BJ (cell line): ENCODE measurements at regions not wholly inside any gene's neighbourhood (a gene's known extent, or its start where the extent isn't known, plus 50 kb on each side); places are given as distances from the start of the nearest gene placed in this dataset.

Experiments used
- CTCF ChIA-PET: fragments of 350-600 bp; formaldehyde crosslinking; extraction: SDS; loops from one replicate; lab custom pipeline; 2021; ENCODE audit warnings: antibody characterized with exemption, inconsistent platforms; lab: Yijun Ruan, JAX
- POLR2A ChIA-PET: fragments of 300-600 bp; sonication (Branson Sonifier 250); formaldehyde crosslinking; extraction: SDS; loops from one replicate; lab custom pipeline; 2021; ENCODE audit warnings: antibody characterized with exemption; lab: Charles Lee
- DNase-seq: peaks from one replicate; pipeline ENCODE4 v3.0.0-alpha.2; 2011; ENCODE audit warnings: low read depth
- H3K27me3 ChIP-seq: 2 replicates; pipeline ENCODE4 v1.6.0; 2011; ENCODE audit warnings: low read length; ENCODE audit not compliant: control insufficient read depth, insufficient read depth
- H3K36me3 ChIP-seq: 2 replicates; pipeline ENCODE4 v1.5.1; 2011; ENCODE audit warnings: low read length; ENCODE audit not compliant: control insufficient read depth, insufficient read depth
- H3K4me3 ChIP-seq: 2 replicates; pipeline ENCODE4 v1.5.1; 2011; ENCODE audit warnings: low read depth, mild to moderate bottlenecking, control low read depth, low read length
- TF ChIP-seq, protein P1 (sequence below): IDR thresholded peaks from 2 replicates; pipeline ENCODE4 v1.5.1; 2011; ENCODE audit warnings: low read depth, mild to moderate bottlenecking, control low read depth, inconsistent platforms, low read length, moderate library complexity; ENCODE audit not compliant: insufficient read depth

DNA sequence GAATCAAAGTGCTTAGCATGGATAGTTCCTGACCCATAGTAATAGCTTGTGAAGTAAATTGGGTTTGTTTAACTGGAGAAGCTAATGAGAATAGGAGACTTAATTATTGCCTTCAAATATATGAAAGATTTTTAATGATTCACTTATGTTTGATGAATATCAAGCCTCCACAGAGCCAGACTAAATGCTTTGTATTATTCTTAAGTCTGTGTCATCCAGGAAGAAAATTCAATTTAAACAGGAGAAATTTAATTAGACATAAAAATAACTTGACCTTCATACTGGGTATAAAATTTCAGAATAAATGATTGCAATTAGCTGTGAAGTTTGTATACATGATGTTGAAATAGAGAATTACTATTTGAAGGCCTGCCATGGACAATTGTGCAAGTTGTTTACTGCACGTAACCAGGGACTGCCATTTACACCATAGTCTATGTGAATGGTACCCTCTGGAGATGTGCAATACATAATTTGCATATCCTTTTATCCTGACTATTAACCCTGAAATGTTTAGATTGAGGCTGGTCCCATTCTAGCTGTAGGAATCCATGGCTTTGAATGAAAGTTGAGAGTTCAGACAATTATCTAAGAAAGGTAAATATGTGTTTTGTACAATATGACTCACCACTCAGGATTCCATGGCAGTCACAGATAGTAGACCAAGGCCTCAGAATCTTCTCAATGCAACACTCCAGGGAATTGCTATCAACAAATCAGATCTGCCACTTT lies 133.5 kb upstream of the IL12B start:
- POLR2A ChIA-PET: no interaction called here
- TF ChIP-seq, protein P1, sequence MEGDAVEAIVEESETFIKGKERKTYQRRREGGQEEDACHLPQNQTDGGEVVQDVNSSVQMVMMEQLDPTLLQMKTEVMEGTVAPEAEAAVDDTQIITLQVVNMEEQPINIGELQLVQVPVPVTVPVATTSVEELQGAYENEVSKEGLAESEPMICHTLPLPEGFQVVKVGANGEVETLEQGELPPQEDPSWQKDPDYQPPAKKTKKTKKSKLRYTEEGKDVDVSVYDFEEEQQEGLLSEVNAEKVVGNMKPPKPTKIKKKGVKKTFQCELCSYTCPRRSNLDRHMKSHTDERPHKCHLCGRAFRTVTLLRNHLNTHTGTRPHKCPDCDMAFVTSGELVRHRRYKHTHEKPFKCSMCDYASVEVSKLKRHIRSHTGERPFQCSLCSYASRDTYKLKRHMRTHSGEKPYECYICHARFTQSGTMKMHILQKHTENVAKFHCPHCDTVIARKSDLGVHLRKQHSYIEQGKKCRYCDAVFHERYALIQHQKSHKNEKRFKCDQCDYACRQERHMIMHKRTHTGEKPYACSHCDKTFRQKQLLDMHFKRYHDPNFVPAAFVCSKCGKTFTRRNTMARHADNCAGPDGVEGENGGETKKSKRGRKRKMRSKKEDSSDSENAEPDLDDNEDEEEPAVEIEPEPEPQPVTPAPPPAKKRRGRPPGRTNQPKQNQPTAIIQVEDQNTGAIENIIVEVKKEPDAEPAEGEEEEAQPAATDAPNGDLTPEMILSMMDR: no peak
- Histone ChIP-seq H3K27me3 (no peaks in the 10 kb centered on the region), H3K36me3 (no peaks in the 10 kb centered on the region), H3K4me3 (no peak overlapping the region)
- peak; percentile 19 for DNase-seq
- CTCF ChIA-PET: interaction anchor here (1.3 kb wide), 1 partner anchor 19 kb away, joined by 4 read pairs; no protein-coding TSS in a partner anchor

DNA sequence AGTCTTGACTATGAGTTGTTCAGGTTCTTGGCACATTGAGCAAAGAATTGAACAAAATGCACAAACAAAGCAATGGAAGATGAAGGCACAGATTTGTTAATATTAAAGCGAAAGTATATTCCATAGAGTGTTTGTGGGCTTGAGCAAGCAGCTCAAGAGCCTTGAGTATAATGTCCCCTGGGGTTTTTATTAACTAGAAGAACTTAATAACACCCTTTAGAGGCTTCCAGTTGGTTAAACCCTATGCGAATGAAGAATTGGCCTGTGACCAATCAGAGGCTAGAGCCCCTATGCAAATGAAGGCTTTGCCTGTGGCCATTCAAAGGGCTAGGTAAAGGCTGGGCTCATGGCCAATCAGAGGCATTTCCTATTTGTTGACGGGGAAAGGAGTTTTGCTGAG lies 135.3 kb upstream of the IL12B start:
- Histone ChIP-seq H3K36me3 (no peaks in the 10 kb centered on the region), H3K4me3 (no peak overlapping the region), H3K27me3 (no peaks in the 10 kb centered on the region)
- DNase-seq: no peak
- POLR2A ChIA-PET: no interaction called here
- CTCF ChIA-PET: no interaction called here
- TF ChIP-seq, protein P1: no peak

DNA sequence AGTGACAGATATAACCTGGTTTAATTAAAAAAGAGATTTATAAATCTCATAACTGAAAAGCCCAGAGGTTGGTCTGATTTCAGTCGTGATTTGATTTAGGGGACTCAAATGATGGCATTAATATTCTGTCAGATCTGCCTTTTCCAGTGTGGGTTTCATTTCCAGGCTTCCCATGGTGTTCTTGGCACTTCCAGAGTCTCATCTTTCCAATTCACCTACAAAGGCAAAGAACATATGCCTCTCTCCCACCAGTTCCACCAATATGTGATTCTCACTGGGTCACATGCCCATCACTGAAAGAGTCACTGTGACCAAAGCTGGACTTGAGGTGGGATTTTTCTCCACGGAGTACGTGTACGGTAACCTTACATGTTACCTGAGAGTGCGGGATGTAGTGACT lies 137.4 kb upstream of the IL12B start:
- TF ChIP-seq, protein P1: no peak
- H3K27me3 ChIP-seq: peaks cover 3% of the 10 kb centered on the region; the same call in 1 of the 2 replicates
- no peak overlapping the region for H3K4me3 ChIP-seq
- DNase-seq: no peak
- ChIA-PET POLR2A (no interaction called here), CTCF (no interaction called here)
- H3K36me3 ChIP-seq: no peaks in the 10 kb centered on the region

DNA sequence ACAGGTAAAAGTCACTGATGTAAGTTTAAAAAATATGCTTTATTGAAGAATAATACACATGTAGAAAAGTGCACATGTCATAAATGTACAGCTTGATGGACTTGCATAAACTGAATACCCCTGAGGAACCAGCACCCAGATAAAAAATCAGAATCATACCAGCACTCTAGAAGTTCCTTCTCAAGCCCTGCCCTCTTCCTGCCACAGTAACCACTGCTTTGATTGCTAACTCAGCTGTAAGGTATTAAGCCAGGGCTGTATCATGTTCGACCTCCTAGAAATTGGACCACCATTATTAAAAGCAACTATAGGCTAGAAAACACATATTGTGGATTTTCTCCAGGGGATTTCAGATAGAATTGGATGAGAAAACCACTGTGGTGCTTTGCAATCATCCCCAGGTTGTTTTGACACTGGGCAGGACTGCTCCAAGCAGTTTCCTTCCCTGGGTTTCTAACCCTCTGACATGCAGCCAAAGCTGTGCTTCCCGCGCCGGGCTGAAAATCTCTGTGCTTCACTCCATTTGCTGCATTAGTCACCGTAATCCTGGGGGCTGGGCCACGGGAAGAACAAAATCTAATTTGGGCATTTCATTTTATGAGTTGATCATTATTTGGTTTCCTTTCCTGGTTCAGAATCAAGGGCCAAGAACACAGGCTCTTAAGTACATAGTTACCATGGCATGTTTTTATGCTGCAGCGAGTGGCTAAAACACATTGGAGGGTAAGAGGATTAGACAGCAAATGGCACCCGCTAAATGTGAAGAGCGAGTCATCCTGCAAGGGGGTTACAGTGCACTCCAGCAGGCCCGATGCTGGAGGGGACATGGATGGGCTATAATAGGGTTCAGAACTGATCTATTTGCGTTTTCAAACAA lies 139.4 kb upstream of the IL12B start:
- peaks cover 3% of the 10 kb centered on the region; the same call in 1 of the 2 replicates for H3K27me3 ChIP-seq
- no peaks in the 10 kb centered on the region for H3K36me3 ChIP-seq
- H3K4me3 ChIP-seq: no peak overlapping the region
- no peak for DNase-seq
- CTCF ChIA-PET: no interaction called here
- POLR2A ChIA-PET: no interaction called here
- TF ChIP-seq, protein P1: no peak

DNA sequence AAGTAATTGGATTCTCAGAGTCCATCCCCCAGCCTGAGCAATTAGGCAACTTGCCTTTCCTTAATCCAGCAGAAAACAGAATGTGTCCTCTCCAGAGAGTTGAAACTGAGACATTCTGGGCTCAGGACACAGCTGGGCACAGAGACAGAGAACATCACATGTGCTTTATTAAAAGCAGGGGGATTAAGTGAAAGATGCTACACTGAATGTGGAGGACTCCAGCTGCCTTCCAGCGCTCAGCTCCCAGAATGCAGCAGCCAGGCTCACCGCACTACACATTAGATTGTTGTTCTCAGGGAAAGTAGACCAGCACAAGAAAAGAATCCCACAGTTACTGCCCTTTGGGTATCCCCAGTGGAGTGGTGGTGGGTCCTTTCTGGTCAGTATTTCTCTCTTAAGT lies 141.6 kb upstream of the IL12B start:
- ChIA-PET POLR2A (no interaction called here), CTCF (interaction anchor here (1.1 kb wide), 1 partner anchor 10 kb away, joined by 3 read pairs; no protein-coding TSS in a partner anchor)
- Histone ChIP-seq H3K4me3 (no peak overlapping the region), H3K36me3 (no peaks in the 10 kb centered on the region), H3K27me3 (peaks cover 12% of the 10 kb centered on the region)
- TF ChIP-seq, protein P1: no peak
- no peak for DNase-seq
